H1 (cell line): ENCODE measurements at regions not wholly inside any gene's neighbourhood (a gene's known extent, or its start where the extent isn't known, plus 50 kb on each side); places are given as distances from the start of the nearest gene placed in this dataset.

Source experiments
- CTCF ChIA-PET: fragments of 300-600 bp; sonication (Branson Sonifier 250); formaldehyde crosslinking; loops from one replicate; lab custom pipeline; 2021; ENCODE audit not compliant: partially characterized antibody; lab: Charles Lee
- POLR2A ChIA-PET: fragments of 300-600 bp; sonication (Branson Sonifier 250); formaldehyde crosslinking; loops from one replicate; lab custom pipeline; 2021; ENCODE audit warnings: inconsistent platforms; ENCODE audit not compliant: partially characterized antibody; lab: Charles Lee
- DNase-seq, 2 experiments: peaks; one replicate each; pipeline versions ENCODE4 v3.0.0 to v3.0.0-alpha.2; 2010 to 2022; ENCODE audit warnings: low spot score in 2 of 2, low read depth in 1 of 2, mixed read lengths in 1 of 2
- FAIRE-seq: peaks from 2 replicates; lab custom pipeline; 2011; peaks lifted over from hg19 to GRCh38; lab: Jason Lieb, UNC
- H2AFZ ChIP-seq: 2 replicates; pipeline ENCODE4 v1.8.1; 2012; ENCODE audit warnings: low read length, inconsistent platforms
- H2AK5ac ChIP-seq: 2 replicates; pipeline ENCODE4 v1.6.1; 2013; ENCODE audit warnings: low read depth, low read length
- H2BK120ac ChIP-seq: replicated peaks from 2 replicates; pipeline ENCODE3; 2013; ENCODE audit warnings: low read depth, low read length, inconsistent platforms
- H2BK12ac ChIP-seq: 2 replicates; pipeline ENCODE4 v1.6.1; 2013; ENCODE audit warnings: low read depth, low read length
- H2BK15ac ChIP-seq: 2 replicates; pipeline ENCODE4 v1.6.1; 2013; ENCODE audit warnings: low read length
- H2BK20ac ChIP-seq: 2 replicates; pipeline ENCODE4 v1.6.1; 2013; ENCODE audit warnings: low read length
- H2BK5ac ChIP-seq: 2 replicates; pipeline ENCODE4 v1.6.1; 2013; ENCODE audit warnings: low read depth, low read length
- H3K14ac ChIP-seq: 2 replicates; pipeline ENCODE4 v1.6.1; 2013; ENCODE audit warnings: inconsistent platforms; ENCODE audit not compliant: insufficient read length
- H3K18ac ChIP-seq: 2 replicates; pipeline ENCODE4 v1.6.1; 2013; ENCODE audit warnings: low read length; ENCODE audit errors: extremely low read depth
- H3K23ac ChIP-seq: 2 replicates; pipeline ENCODE4 v1.6.1; 2013; ENCODE audit warnings: inconsistent platforms; ENCODE audit not compliant: insufficient read length
- H3K23me2 ChIP-seq: 2 replicates; pipeline ENCODE4 v1.6.1; 2013; ENCODE audit warnings: low read depth, low read length
- H3K27ac ChIP-seq: 2 replicates; pipeline ENCODE4 v1.6.1; 2011; ENCODE audit warnings: low read depth, low read length, inconsistent platforms
- H3K27me3 ChIP-seq, 4 experiments: replicated peaks in 1 of 4; 1 replicate in 1 of 4; 2 replicates in 3 of 4; pipeline versions ENCODE4 v1.6.1 to v1.8.1; 2011 to 2013; ENCODE audit warnings: low read length in 3 of 4, mild to moderate bottlenecking in 3 of 4, inconsistent platforms in 2 of 4, mixed read lengths in 2 of 4, moderate library complexity in 1 of 4; ENCODE audit not compliant: control insufficient read depth in 3 of 4, insufficient read depth in 3 of 4; ENCODE audit errors: extremely low read depth in 1 of 4
- H3K36me3 ChIP-seq, 4 experiments: 2 replicates each; pipeline versions ENCODE4 v1.6.1 to v1.8.1; 2011 to 2013; ENCODE audit warnings: mild to moderate bottlenecking in 4 of 4, low read length in 3 of 4, moderate library complexity in 2 of 4, control low read depth in 1 of 4, inconsistent platforms in 1 of 4; ENCODE audit not compliant: insufficient read depth in 4 of 4, control insufficient read depth in 2 of 4
- H3K4ac ChIP-seq: replicated peaks from 2 replicates; pipeline ENCODE3; 2013; ENCODE audit warnings: low read length, low read depth, mixed read lengths, inconsistent platforms; ENCODE audit not compliant: insufficient read length
- H3K4me1 ChIP-seq, 4 experiments: replicated peaks in 1 of 4; 1 replicate in 1 of 4; 2 replicates in 3 of 4; pipeline versions ENCODE4 v1.6.1 to v1.8.1; 2011 to 2013; ENCODE audit warnings: low read length in 3 of 4, inconsistent platforms in 2 of 4, mixed read lengths in 1 of 4; ENCODE audit not compliant: insufficient read depth in 4 of 4, control insufficient read depth in 3 of 4
- H3K4me2 ChIP-seq, 2 experiments: 2 replicates each; pipeline versions ENCODE4 v1.6.1 to v1.8.1; 2011 to 2013; ENCODE audit warnings: low read depth in 2 of 2, low read length in 2 of 2, control low read depth in 1 of 2, inconsistent platforms in 1 of 2, mild to moderate bottlenecking in 1 of 2; ENCODE audit not compliant: insufficient read depth in 1 of 2
- H3K4me3 ChIP-seq, 4 experiments: fragments of 200-600, 300-600 bp in 1 of 4; sonication (generic), shearing (Covaris generic), sonication (Bioruptor Twin) in 1 of 4; 2 replicates each; pipeline versions ENCODE4 v1.5.1 to v1.8.1; 2011 to 2016; ENCODE audit warnings: low read length in 4 of 4, low read depth in 3 of 4, control low read depth in 2 of 4, inconsistent platforms in 2 of 4, mild to moderate bottlenecking in 2 of 4, mixed read lengths in 1 of 4, moderate library complexity in 1 of 4; ENCODE audit not compliant: insufficient read depth in 2 of 4; ENCODE audit errors: extremely low read depth in 1 of 4
- H3K56ac ChIP-seq: replicated peaks from 2 replicates; pipeline ENCODE3; 2013; ENCODE audit warnings: low read depth, mild to moderate bottlenecking, mixed read lengths, low read length, inconsistent platforms; ENCODE audit not compliant: insufficient read length
- H3K79me1 ChIP-seq: 2 replicates; pipeline ENCODE4 v1.6.1; 2013; ENCODE audit warnings: low read depth, low read length, control low read depth
- H3K79me2 ChIP-seq, 2 experiments: 2 replicates each; pipeline versions ENCODE4 v1.6.1 to v1.8.1; 2012 to 2013; ENCODE audit warnings: low read length in 2 of 2, mild to moderate bottlenecking in 2 of 2, inconsistent platforms in 1 of 2; ENCODE audit not compliant: insufficient read depth in 2 of 2, control insufficient read depth in 1 of 2
- H3K9ac ChIP-seq, 4 experiments: replicated peaks in 1 of 4; 1 replicate in 1 of 4; 2 replicates in 3 of 4; pipeline versions ENCODE4 v1.6.1 to v1.8.1; 2011 to 2013; ENCODE audit warnings: low read depth in 3 of 4, low read length in 3 of 4, control low read depth in 2 of 4, mild to moderate bottlenecking in 2 of 4, moderate library complexity in 2 of 4, inconsistent platforms in 1 of 4; ENCODE audit errors: extremely low read depth in 1 of 4
- H3K9me3 ChIP-seq, 2 experiments: 2 replicates each; pipeline versions ENCODE4 v1.6.1 to v1.8.1; 2012 to 2013; ENCODE audit warnings: mild to moderate bottlenecking in 2 of 2, moderate library complexity in 2 of 2, control low read depth in 1 of 2, inconsistent platforms in 1 of 2, low read depth in 1 of 2, low read length in 1 of 2, mixed read lengths in 1 of 2; ENCODE audit not compliant: insufficient read depth in 2 of 2
- H4K20me1 ChIP-seq, 2 experiments: replicated peaks in 1 of 2; 2 replicates each; pipeline versions ENCODE3 to v1.8.1; 2011 to 2013; ENCODE audit warnings: inconsistent platforms in 2 of 2, low read length in 2 of 2, mild to moderate bottlenecking in 1 of 2; ENCODE audit not compliant: insufficient read depth in 2 of 2, control insufficient read depth in 1 of 2
- H4K5ac ChIP-seq: 2 replicates; pipeline ENCODE4 v1.6.1; 2013; ENCODE audit warnings: low read length, low read depth, mixed read lengths, inconsistent platforms; ENCODE audit not compliant: insufficient read length
- H4K8ac ChIP-seq: 2 replicates; pipeline ENCODE4 v1.8.0; 2013; ENCODE audit warnings: mild to moderate bottlenecking, moderate library complexity, low read length, inconsistent platforms; ENCODE audit not compliant: insufficient read depth; ENCODE audit errors: extremely low read depth
- H4K91ac ChIP-seq: replicated peaks from 2 replicates; pipeline ENCODE3; 2013; ENCODE audit warnings: low read length, mixed read lengths, inconsistent platforms; ENCODE audit not compliant: insufficient read length
- BCL11A ChIP-seq, 2 experiments: IDR thresholded peaks; one replicate each; pipeline ENCODE4 v1.6.1; 2011; ENCODE audit warnings: low read depth in 2 of 2, low read length in 2 of 2, mild to moderate bottlenecking in 2 of 2
- GABPA ChIP-seq: IDR thresholded peaks from 2 replicates; pipeline ENCODE4 v1.6.1; 2011; ENCODE audit warnings: mild to moderate bottlenecking, low read length, moderate library complexity, borderline replicate concordance; ENCODE audit not compliant: insufficient read depth
- HDAC2 ChIP-seq, 2 experiments: fragments of 300-600 bp in 1 of 2; sonication (generic) in 1 of 2; IDR thresholded peaks; 2 replicates each; pipeline ENCODE4 v1.6.1; 2011 to 2012; ENCODE audit warnings: low read depth in 2 of 2, low read length in 2 of 2, mild to moderate bottlenecking in 2 of 2, moderate library complexity in 2 of 2, borderline replicate concordance in 1 of 2, inconsistent platforms in 1 of 2
- JUN ChIP-seq: IDR thresholded peaks from 2 replicates; pipeline ENCODE4 v1.6.1; 2011; ENCODE audit warnings: low read depth, mild to moderate bottlenecking, improper control_type of control experiment, low read length
- KDM5A ChIP-seq: fragments of 200-600 bp; IDR thresholded peaks from 2 replicates; pipeline ENCODE4 v1.7.1; 2012; ENCODE audit warnings: mild to moderate bottlenecking, low read length, inconsistent platforms, mixed read lengths
- RBBP5 ChIP-seq: IDR thresholded peaks from 2 replicates; pipeline ENCODE4 v1.7.1; 2012; ENCODE audit warnings: low read depth, mild to moderate bottlenecking, inconsistent platforms, low read length, moderate library complexity, borderline replicate concordance
- RFX5 ChIP-seq: IDR thresholded peaks from 2 replicates; pipeline ENCODE4 v1.6.1; 2011; ENCODE audit warnings: low read depth, low read length, improper control_type of control experiment, borderline replicate concordance
- SAP30 ChIP-seq: fragments of 300-600 bp; sonication (generic); IDR thresholded peaks from 2 replicates; pipeline ENCODE4 v1.7.1; 2012; ENCODE audit warnings: low read length, moderate library complexity, mild to moderate bottlenecking, inconsistent platforms; ENCODE audit not compliant: insufficient read depth, insufficient replicate concordance
- SIX5 ChIP-seq: IDR thresholded peaks from 2 replicates; pipeline ENCODE4 v1.6.1; 2011; ENCODE audit warnings: mild to moderate bottlenecking, low read depth, low read length
- SP1 ChIP-seq: IDR thresholded peaks from 2 replicates; pipeline ENCODE4 v1.6.1; 2011; ENCODE audit warnings: low read depth, low read length
- YY1 ChIP-seq: IDR thresholded peaks from 2 replicates; pipeline ENCODE4 v1.6.1; 2011; ENCODE audit warnings: low read depth, mild to moderate bottlenecking, low read length
- ZNF274 ChIP-seq: IDR thresholded peaks from 2 replicates; pipeline ENCODE4 v1.7.0; 2012; ENCODE audit warnings: low read length, borderline replicate concordance; ENCODE audit errors: extremely low read depth
- WGBS, 2 experiments: shearing (Covaris generic) in 1 of 2; methylation state at CpG; one replicate each; pipeline versions ENCODE4 v1.1.6 to v1.1.7; 2013 to 2015; ENCODE audit warnings: low lambda C conversion rate in 2 of 2, mixed read lengths in 2 of 2, inconsistent platforms in 1 of 2, low coverage in 1 of 2, missing lambda C conversion rate in 1 of 2; ENCODE audit not compliant: insufficient replicate concordance in 2 of 2, insufficient coverage in 1 of 2, insufficient read length in 1 of 2; ENCODE audit errors: extremely low coverage in 1 of 2, missing lambda C conversion rate in 1 of 2; 5-methylcytosine and 5-hydroxymethylcytosine counted together
- TF ChIP-seq, protein P1 (sequence below): IDR thresholded peaks from 2 replicates; pipeline ENCODE4 v1.6.1; 2012; ENCODE audit warnings: low read length, inconsistent platforms

DNA sequence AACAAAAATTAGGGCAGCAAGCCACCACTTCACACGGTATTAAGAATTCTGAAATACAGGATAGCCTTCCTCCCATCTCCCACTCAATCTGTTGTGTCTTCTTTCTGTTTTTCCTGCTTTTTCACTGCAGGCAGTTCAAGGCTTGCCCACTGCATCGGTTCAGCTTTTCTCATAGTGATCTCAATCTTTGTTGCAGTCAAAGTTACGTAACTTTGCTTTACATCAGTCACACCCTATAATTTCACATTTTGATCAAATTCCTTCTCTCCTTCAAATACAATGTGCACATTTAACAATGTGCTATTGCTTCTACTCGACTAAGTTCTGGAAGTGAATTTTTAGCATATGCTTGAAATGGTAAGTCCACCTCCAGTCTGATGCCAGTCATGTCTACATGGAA, 217.6 kb downstream of the EFCAB11 start:
- Histone ChIP-seq H3K9me3 (peaks cover 0 to 3% of the 10 kb centered on the region in 2 experiments; a peak in 2 of 4 replicates), H3K23ac (no peak overlapping the region), H3K4me2 (no peak overlapping the region), H2BK120ac (no peak overlapping the region), H3K18ac (no peak overlapping the region), H2AK5ac (no peak overlapping the region), H2BK12ac (no peak overlapping the region), H4K5ac (no peak overlapping the region), H2BK5ac (no peak overlapping the region), H3K23me2 (no peaks in the 10 kb centered on the region), H3K56ac (no peak overlapping the region), H4K91ac (no peak overlapping the region), H3K79me1 (no peaks in the 10 kb centered on the region), H2BK15ac (no peak overlapping the region), H3K27me3 (no peaks in the 10 kb centered on the region), H3K36me3 (no peaks in the 10 kb centered on the region), H3K27ac (no peak overlapping the region), H3K14ac (no peak overlapping the region), H3K9ac (no peak overlapping the region), H2AFZ (no peak overlapping the region), H3K4ac (no peak overlapping the region), H3K79me2 (no peaks in the 10 kb centered on the region), H2BK20ac (no peak overlapping the region), H4K20me1 (no peaks in the 10 kb centered on the region), H3K4me1 (no peaks in the 10 kb centered on the region), H3K4me3 (no peak overlapping the region), H4K8ac (no peak overlapping the region)
- WGBS, 2 experiments, result 87% methylated on average over 4 of the region's 4 CpGs; no CpG with 5 or more reads in 1 of the 2 experiments
- ChIA-PET POLR2A (no interaction called here), CTCF (interaction anchor here (1.1 kb wide), 1 partner anchor 8 kb away, joined by 3 read pairs; no protein-coding TSS in a partner anchor)
- FAIRE-seq (no peak), DNase-seq (no peak)
- TF ChIP-seq SIX5, result no peak
- no peak for TF ChIP-seq SAP30
- no peak for TF ChIP-seq SP1
- TF ChIP-seq GABPA, result no peak
- TF ChIP-seq, protein P1, sequence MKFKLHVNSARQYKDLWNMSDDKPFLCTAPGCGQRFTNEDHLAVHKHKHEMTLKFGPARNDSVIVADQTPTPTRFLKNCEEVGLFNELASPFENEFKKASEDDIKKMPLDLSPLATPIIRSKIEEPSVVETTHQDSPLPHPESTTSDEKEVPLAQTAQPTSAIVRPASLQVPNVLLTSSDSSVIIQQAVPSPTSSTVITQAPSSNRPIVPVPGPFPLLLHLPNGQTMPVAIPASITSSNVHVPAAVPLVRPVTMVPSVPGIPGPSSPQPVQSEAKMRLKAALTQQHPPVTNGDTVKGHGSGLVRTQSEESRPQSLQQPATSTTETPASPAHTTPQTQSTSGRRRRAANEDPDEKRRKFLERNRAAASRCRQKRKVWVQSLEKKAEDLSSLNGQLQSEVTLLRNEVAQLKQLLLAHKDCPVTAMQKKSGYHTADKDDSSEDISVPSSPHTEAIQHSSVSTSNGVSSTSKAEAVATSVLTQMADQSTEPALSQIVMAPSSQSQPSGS, result no peak
- TF ChIP-seq ZNF274, result no peak
- TF ChIP-seq JUN, result no peak
- TF ChIP-seq KDM5A, result no peak
- TF ChIP-seq RFX5, result no peak
- TF ChIP-seq RBBP5, result no peak
- TF ChIP-seq BCL11A (IDR thresholded peaks at IDR 0.05; ENCODE audit: low read depth in 2 of 2, low read length in 2 of 2), result no peak
- no peak for TF ChIP-seq YY1
- no peak for TF ChIP-seq HDAC2 (IDR thresholded peaks at IDR 0.05; ENCODE audit: borderline replicate concordance in 1 of 2, low read depth in 2 of 2, low read length in 2 of 2)
